ENCODE measurements at regions not wholly inside any gene's neighbourhood (a gene's known extent, or its start where the extent isn't known, plus 50 kb on each side); places are given as distances from the start of the nearest gene placed in this dataset.

DNA sequence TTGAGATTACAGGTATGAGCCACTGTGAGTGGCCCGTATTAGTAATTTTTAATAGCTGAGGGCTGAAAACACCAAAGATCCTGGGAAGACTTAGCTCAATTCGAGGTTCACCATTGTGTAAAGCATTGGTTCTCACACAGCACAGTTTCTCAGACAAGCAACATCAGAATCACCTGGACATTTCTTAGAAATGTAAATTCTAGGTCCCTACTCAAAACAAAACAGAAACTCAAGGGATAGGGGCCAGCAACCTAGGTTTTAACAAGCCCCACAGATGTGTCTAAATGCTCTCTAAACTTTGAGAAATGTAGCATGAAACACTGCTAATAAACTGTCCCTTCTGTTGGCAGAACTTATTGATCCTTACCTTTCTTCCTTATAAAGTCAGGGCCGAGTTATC is 681.2 kb downstream of the RNF144A start:
- no peak for DNase-seq (ENCODE audit: low spot score)

- DNase-seq (ENCODE audit: low spot score), result peak; percentile 86
These were observed 682.4 kb downstream of the RNF144A start for GRCh38 chr2:7599462-7600258.

DNA sequence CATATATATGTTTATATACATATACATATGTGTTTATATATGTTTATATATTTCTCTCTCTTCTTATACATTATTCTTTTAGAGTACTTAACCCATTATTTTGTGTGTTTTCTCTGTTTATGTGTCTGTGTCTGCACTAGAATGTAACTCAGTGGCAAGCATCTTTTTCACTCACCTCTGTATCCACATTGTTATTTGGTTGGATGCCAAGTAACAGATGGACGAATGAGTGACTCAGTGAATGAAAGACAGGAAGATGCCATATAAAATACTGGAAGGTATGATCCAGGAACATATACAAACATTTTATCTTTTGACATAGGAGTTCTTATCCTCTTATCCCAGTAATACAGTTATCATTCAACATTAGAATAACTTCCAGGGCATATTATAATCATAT is 684.8 kb downstream of the RNF144A start:
- DNase-seq (ENCODE audit: low spot score), result peak; percentile 50

GRCh38 chr2:7604456-7604855 is 687.2 kb downstream of the RNF144A start:
- no peak for DNase-seq (ENCODE audit: low spot score)

DNA sequence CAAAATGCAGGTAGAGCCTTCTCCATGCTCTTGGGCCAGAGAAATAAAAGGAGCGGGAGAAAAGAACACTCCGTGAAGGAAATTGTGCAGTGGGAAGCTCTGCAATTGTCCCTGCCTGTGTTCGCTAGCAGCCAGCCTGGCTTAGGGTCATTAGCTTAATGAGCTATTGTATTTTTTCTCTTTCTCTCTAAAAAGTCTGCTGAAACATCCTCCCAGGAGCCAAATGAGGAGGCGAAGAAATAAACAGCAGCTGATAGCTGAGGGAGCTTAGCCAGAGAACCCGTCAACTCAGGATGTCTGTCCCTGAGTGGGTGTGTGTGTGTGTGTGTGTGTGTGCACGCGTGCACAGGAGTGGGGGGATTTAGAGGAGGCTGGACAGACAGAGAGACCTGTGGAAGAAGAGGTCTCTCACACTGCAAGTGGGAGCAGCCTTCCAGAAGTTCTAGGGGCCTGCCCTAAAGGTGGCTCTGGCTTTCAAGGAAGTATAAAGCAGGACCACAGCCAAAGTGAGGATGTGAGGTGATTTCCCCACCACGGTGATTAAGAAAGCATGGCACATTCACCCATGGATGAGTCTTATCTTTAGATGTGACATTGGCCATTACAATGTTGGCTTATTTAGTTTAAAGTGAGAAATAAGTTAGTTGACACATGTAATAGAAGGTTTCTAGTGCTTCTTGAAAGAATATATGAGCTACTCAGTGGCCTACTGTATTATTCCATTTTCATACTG is 690.4 kb downstream of the RNF144A start:
- DNase-seq (ENCODE audit: low spot score), result no peak

DNA sequence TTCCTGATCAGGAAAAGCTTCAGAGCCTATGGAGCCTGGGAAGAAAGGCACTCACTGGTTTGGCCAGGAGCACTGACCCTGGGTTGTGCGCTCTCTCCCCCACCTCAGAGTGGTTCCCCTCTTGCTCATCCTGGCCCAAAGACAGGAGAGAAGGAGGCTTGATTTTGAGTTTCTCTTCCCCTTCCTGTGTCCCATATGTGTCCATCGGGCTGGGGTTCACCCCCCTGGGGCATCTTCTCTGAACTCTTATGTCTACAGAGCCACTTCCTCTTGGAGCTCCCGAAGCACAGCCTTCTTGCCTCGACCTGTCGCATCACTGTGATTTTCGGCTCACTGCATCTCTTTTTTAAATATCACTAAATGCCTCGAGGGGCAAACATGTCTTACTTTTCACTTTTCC is 692.3 kb downstream of the RNF144A start:
- DNase-seq (ENCODE audit: low spot score), result no peak

DNA sequence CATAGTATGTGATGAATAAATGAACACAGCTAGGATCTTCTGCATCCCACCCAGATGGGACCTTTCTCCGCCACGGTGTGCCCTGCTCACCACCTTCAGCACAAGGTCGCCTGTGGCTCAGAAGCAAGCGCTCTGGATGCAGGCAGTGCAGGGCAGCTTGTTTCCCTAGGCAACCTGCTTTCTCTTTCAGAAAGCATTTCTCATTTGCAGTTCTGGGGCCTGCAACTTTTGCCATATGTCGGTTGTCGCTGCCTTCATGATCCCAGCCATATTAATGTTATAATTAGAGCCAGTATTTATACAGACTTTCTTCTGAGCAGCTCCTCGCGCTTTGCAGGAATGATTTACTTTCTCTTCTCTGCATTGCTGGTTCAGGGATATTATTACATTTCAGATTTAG is 692.8 kb downstream of the RNF144A start:
- DNase-seq (ENCODE audit: low spot score), result peak; percentile 85

DNA sequence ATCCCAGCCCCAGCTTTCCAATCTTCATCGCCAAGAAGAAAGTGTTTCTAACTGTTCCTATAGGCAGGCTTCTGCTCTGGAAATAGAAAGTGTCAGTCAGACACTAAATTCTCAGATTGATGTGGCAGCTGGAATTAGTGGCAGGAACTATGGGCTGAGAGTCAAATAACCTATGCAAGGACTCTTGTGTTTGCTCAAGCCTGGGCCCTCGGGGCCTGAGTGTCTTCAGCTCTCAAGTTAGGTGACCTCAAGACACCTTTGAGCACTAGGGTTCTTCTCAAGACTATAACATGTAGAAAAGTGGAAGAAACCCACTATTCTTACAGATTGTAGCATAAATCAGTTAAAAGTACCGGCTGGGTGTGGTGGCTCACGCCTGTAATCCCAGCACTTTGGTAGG is 694.5 kb downstream of the RNF144A start:
- no peak for DNase-seq (ENCODE audit: low spot score)

GRCh38 chr2:7612969-7613368 is 695.8 kb downstream of the RNF144A start:
- DNase-seq (ENCODE audit: low spot score), result no peak

GRCh38 chr2:7613831-7614230 is 696.6 kb downstream of the RNF144A start:
- no peak for DNase-seq (ENCODE audit: low spot score)

GRCh38 chr2:7618031-7618430 is 700.8 kb downstream of the RNF144A start:
- no peak for DNase-seq (ENCODE audit: low spot score)

GRCh38 chr2:7619203-7619970 is 702.2 kb downstream of the RNF144A start:
- DNase-seq (ENCODE audit: low spot score), result peak; percentile 54

- DNase-seq (ENCODE audit: low spot score), result no peak
These were observed 703.0 kb downstream of the RNF144A start for GRCh38 chr2:7620255-7620654.

GRCh38 chr2:7621018-7621814 is 704.0 kb downstream of the RNF144A start:
- peak; percentile 58 for DNase-seq (ENCODE audit: low spot score)

GRCh38 chr2:7625392-7626138 is 708.4 kb downstream of the RNF144A start:
- DNase-seq (ENCODE audit: low spot score), result no peak

- no peak for DNase-seq (ENCODE audit: low spot score)
These were observed 708.9 kb downstream of the RNF144A start for GRCh38 chr2:7626139-7626537.

- DNase-seq (ENCODE audit: low spot score), result no peak
These were observed 710.4 kb downstream of the RNF144A start for GRCh38 chr2:7627583-7627982.

GRCh38 chr2:7632420-7632819 is 715.2 kb downstream of the RNF144A start:
- no peak for DNase-seq (ENCODE audit: low spot score)

- no peak for DNase-seq (ENCODE audit: low spot score)
These were observed 716.4 kb downstream of the RNF144A start for GRCh38 chr2:7633566-7634153.

DNA sequence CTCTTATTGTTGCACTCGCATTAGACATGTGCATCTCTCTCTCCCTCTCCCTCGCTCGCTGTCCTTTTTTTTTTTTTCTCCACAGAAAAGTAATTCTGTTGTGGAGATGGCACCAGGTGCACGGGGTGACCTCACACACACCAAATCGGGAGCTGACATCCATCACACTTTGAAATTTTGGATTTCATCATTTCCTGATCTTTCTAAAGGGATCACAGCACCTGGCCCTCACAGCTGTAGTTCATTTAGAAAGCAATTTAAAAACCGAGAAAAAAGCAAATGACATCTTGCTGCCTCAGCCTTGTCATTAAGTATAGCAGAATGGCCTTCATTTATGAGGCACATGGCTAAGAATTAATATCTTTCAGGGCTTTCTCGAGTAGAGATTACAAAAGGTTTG is 717.2 kb downstream of the RNF144A start:
- DNase-seq (ENCODE audit: low spot score), result no peak

DNA sequence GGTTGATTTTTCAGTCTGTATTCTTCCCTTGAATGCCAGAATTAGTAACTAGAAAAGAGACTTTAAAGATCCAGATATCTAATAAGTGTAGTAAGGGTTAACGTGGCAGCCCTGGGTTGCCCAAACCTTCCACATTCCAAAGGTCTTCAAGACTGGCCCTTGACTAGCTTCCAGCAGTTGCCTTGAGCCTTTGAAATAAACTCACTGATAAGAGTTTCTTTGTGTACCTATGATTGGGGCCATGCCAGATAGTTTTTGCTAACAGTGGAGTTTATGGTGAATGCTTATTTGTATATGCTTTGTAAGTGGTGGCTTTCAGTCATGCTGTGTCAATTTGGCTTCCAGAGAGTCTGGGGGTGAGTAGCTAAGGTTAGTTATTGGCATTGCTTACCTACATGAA is 722.3 kb downstream of the RNF144A start:
- DNase-seq (ENCODE audit: low spot score), result no peak
